Middle frontal gyrus (tissue), 1 donor: ENCODE measurements at regions not wholly inside any gene's neighbourhood (a gene's known extent, or its start where the extent isn't known, plus 50 kb on each side); places are given as distances from the start of the nearest gene placed in this dataset.

Source experiments
- DNase-seq: peaks from one replicate; pipeline ENCODE4 v3.0.0-alpha.2; 2015; ENCODE audit warnings: low spot score; ENCODE audit errors: extremely low spot score

DNA sequence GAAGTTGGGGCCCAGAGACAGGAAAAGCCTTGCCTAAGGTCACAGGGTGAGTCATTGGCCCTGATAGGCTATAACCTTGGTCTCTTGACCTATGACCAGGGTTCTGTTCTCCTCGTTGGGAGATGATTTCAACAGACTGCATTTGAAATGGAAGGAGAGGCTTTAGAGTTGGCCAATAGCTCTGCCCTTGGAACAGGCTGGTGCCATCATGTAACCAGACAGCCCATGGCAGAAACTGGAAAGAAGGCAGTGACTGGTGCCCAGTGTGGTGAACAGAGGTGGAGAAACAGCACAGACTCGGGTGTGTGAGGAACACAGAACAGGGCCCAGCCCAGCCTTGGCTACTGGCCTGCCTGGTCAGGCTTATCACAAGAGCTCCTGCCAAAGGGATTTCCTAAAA lies 109.8 kb upstream of the SLC25A48 start:
- DNase-seq: no peak

GRCh38 chr5:135723491-135723890 lies 111.0 kb upstream of the SLC25A48 start:
- no peak for DNase-seq

GRCh38 chr5:135721548-135722090 lies 112.8 kb upstream of the SLC25A48 start:
- DNase-seq: no peak

- DNase-seq: no peak
These were observed 114.3 kb upstream of the SLC25A48 start for GRCh38 chr5:135720191-135720590.

- DNase-seq: no peak
These were observed 114.9 kb upstream of the SLC25A48 start for GRCh38 chr5:135719428-135720063.

DNA sequence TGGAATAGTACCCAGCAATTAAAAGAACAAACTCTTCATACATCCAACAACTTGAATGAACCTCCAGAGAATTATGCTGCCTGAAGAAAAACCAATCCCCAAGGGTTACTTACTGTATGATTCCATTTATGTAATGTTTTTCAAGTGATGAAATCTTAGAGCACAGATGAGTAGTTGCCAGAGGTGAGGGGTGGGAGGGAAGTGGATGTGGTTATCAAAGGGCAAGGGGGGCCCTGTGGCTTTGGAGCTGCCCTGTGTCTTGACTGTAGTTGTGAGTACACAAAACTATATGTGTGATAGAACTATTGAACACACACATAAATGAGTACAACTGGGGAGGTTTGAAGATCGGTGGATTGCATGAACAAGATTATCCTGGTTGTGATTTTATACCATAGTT lies 115.8 kb upstream of the SLC25A48 start:
- no peak for DNase-seq

GRCh38 chr5:135718151-135718550 lies 116.3 kb upstream of the SLC25A48 start:
- no peak for DNase-seq

- DNase-seq: no peak
These were observed 119.0 kb upstream of the SLC25A48 start for GRCh38 chr5:135715267-135716055.

GRCh38 chr5:135714126-135714894 lies 120.2 kb upstream of the SLC25A48 start:
- DNase-seq: no peak

DNA sequence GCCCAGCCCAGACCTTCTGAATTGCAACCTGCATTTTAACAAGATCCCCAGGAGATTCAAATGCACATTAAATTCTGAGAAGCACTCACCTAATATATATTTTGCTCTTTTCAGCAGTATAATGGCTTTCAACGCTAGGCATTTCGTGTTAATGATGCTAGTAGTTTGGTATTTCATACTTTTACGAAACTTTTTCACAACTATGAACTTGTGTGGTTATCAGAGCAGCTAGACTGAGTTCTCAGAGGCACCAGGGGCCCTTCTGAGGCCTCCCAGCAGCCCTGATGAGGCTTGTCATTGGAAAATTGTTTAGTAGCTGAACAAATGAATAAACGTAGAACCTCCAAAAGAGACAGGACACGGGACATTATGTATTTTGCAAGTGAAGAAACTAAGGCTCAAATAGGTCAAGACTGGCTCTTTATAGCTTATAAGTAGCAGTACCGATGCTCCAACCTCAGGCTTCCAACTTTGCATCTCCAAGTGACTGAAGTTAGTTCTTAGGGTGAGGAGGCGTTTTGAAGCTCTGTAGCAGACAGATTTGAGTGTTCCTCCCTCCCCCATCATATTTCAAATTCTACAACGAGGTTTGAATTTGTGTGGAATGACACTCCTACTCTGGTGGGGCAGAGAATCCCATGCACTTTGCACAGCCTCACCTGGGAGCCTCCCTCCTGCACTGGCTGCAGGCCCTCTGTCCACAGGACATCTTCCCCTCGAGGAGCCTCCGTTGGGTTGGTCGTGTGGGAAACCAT lies 121.1 kb upstream of the SLC25A48 start:
- no peak for DNase-seq

DNA sequence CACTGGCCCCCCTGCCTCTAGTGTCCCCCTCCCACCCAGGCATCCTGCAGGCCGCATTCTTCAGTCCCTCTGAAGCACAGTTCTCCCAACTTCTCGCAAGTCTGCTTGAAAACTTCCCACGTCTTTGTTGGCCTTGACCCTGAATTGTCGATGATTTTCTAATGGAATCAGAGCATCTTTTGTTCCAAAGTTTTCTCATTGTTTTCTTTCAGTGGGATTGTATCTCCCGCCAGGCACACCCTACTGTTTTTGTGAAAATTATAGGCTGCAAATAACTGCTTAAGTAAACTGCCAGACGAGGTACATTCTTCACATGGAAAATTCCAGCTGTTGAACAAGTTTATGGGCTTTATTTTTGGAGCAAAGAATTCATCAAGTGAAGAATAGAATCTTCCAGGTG lies 122.6 kb upstream of the SLC25A48 start:
- DNase-seq: no peak

GRCh38 chr5:135710045-135710675 lies 124.3 kb upstream of the SLC25A48 start:
- no peak for DNase-seq

DNA sequence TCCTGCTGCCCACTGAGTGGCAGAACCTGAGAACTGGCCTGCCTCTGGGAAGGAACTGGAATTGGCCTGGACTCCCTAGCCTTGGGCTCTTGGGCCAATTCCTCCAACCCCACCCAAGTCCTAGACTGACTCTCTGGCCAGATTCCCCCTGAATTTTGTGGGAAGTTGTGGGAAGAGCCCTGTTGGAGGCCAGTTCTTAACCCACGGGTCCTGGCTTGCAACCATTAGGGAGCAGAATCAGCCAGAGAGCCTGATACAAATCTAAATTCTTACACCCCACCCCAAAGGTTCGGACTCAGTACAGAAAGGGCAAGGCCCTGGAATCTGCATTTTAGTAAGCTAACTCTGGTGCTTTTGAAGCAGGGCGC lies 125.3 kb upstream of the SLC25A48 start:
- no peak for DNase-seq

DNA sequence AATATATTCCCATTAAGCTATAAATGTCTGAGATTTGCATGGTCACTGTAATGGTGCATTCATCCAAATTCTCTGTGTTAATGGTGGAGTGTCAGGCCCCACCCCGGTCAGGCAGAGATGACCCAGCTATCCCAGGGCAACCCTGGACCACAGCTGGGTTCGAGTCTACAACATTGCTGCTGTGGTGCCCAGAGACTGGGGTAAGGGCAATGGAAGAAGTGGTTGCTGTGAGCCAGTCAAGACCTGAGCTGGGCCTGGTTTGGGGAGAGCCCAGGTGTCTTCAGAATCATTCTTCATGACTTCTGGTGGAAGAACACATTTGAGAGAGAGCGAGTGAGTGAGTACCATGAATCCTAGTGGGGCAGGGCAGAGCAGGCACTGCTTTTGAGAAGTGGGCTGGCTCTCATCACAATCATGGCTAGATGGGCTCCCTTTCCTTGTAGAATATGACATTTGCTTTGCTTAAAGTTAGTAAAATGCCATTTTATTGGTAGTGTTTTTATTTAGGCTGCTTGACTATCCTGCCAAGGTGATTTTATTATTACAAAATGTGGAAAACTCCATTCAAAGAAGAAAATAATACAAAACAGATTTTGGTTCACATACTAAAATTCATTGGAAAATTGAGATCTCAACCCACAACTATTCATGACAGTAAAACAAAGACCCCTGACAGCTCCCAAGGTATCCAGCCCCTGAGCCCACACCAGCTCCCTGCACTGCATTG lies 125.8 kb upstream of the SLC25A48 start:
- DNase-seq: no peak

GRCh38 chr5:135707302-135707701 lies 127.2 kb upstream of the SLC25A48 start:
- DNase-seq: no peak

GRCh38 chr5:135706893-135707292 lies 127.6 kb upstream of the SLC25A48 start:
- DNase-seq: no peak

DNA sequence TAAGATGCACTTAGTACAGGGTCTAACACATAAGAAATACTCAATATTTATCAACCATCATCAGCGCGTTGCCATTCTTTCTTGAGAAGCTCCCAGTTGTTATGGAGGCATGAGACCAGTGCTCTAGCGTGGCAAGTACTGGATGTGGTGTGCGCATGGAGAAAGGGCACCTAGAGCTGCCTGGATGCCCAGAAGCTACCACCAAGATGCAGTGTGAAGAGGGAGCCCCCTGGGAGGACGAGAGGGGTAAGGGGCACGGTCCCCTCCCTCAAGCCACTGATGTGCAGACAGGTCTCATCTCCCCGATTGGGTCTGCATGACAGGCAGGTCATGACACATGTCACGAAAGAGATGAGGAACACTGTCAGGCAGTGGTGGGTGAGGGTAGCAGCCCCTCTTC lies 127.7 kb upstream of the CXCL14 start:
- DNase-seq: no peak

- DNase-seq: no peak
These were observed 127.2 kb upstream of the CXCL14 start for GRCh38 chr5:135705941-135706466.

- DNase-seq: no peak
These were observed 126.4 kb upstream of the CXCL14 start for GRCh38 chr5:135705141-135705631.

GRCh38 chr5:135704616-135705015 lies 125.8 kb upstream of the CXCL14 start:
- no peak for DNase-seq
